Frontal cortex (tissue), 3 donors: ENCODE measurements at regions not wholly inside any gene's neighbourhood (a gene's known extent, or its start where the extent isn't known, plus 50 kb on each side); places are given as distances from the start of the nearest gene placed in this dataset.

Source experiments
- DNase-seq, 2 donors: peaks; one replicate each; pipeline ENCODE4 v3.0.0; 2012; ENCODE audit warnings: low spot score in 2 of 2
- FAIRE-seq: peaks from 2 replicates; lab custom pipeline; 2012; peaks lifted over from hg19 to GRCh38; lab: Jason Lieb, UNC
- donor health status: control.
- donor health status: control.
- donor health status: control.

GRCh38 chr13:107258599-107259187, 690.8 kb upstream of the ARGLU1 start:
- DNase-seq (no peak), FAIRE-seq (no peak)

GRCh38 chr13:107254392-107254791, 686.5 kb upstream of the ARGLU1 start:
- DNase-seq = no peak
- no peak for FAIRE-seq

GRCh38 chr13:107252428-107252827, 684.5 kb upstream of the ARGLU1 start:
- no peak for FAIRE-seq
- no peak for DNase-seq

GRCh38 chr13:107252021-107252420, 684.1 kb upstream of the ARGLU1 start:
- no peak for FAIRE-seq
- DNase-seq = no peak

DNA sequence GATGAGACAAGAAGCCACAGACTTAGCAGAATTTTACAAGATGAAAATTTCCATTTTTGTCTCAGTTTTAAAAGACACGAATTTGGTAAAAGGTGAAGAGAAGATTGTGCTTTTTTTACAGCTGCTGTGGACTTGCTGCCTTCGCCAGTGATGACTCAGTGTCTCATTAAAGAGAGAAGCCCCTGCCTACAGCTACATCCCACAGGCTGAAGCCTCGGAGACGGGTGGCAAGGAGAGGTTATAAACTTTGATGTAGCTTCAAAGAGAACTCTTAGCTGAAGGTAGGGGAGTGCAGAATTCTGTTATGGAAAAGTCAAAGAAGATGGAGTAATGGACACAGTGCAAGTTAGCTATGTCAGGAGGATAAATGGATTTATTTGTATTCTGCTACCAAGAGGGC, 683.4 kb upstream of the ARGLU1 start:
- DNase-seq (peak in 1 of 2 donors; percentile 8), FAIRE-seq (no peak)

- no peak for FAIRE-seq
- no peak for DNase-seq
Observed at GRCh38 chr13:107250628-107251027, 682.7 kb upstream of the ARGLU1 start.

DNA sequence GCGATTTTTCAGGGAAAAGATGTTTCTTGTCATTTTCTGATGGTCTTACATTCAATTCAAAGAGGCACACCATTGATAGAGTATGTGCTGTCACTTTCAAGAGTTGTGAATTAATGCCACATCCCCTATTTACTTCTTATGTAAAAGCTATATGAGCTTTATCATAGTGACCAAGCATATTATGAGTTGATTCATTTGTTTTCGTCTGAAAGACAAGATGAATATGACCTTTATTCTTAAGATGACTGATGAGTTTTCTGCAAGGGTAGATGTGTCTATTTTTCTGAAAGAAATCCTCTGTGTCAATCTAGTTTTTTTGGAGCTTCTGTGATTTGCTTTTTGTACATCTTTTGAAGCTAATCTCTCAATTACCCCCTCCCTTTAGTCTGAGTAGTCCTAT, 676.3 kb upstream of the ARGLU1 start:
- FAIRE-seq (no peak), DNase-seq (no peak)

- DNase-seq (no peak), FAIRE-seq (no peak)
Observed at GRCh38 chr13:107242138-107242537, 674.2 kb upstream of the ARGLU1 start.

GRCh38 chr13:107241381-107241780, 673.4 kb upstream of the ARGLU1 start:
- DNase-seq = no peak
- no peak for FAIRE-seq

DNA sequence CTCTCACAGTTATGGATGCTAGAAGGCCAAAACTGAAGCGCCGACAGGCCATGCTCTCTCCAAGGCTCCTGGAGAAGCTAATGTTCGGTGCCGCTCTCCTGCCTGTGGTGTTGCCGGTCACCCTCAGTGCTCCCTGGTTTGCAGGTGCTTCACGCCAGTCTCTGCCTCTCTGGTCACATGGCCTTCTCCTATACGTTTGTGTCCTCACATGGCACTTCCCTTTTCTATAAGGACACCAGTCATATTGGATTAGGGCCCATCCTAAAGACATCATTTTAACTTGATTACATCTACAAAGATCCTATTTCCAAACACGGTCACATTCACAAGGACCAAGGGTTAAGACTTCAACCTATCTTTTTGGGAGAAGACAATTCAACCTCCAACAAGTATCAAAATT, 671.3 kb upstream of the ARGLU1 start:
- DNase-seq = no peak
- no peak for FAIRE-seq

DNA sequence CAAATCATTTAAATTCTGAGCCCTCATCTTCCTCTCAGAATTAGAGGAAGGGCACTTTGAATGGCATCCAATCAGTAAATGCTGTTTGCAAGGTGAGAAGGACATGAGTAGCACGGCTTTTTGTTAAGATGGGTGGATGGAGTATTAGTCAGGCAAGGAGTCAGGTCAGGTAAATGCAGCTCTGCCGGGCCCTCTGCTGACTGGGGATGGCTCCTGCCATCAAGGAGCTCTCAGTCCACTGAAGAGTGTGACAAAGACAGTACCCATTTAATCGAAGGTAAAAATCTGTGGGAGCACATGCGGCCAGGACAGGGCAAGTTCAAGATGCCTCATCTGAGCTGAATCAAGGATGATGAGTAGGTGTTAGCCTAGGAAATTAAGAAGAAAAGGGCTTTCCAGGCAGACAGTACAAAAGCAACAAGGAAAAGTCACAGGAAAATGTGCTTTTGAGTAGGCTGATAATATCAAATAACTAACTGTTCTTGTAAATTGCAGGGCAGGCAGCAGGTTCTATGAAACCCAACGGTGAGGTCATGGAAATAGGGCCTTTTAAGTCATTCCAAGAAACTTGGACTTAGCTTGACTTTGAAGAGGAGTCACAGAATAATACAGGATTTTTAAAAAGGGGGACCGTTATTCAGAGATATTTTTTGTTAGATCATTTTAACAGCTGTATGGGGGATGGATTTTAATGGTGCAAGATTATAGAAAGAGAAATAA, 670.5 kb upstream of the ARGLU1 start:
- DNase-seq = no peak
- FAIRE-seq = no peak

DNA sequence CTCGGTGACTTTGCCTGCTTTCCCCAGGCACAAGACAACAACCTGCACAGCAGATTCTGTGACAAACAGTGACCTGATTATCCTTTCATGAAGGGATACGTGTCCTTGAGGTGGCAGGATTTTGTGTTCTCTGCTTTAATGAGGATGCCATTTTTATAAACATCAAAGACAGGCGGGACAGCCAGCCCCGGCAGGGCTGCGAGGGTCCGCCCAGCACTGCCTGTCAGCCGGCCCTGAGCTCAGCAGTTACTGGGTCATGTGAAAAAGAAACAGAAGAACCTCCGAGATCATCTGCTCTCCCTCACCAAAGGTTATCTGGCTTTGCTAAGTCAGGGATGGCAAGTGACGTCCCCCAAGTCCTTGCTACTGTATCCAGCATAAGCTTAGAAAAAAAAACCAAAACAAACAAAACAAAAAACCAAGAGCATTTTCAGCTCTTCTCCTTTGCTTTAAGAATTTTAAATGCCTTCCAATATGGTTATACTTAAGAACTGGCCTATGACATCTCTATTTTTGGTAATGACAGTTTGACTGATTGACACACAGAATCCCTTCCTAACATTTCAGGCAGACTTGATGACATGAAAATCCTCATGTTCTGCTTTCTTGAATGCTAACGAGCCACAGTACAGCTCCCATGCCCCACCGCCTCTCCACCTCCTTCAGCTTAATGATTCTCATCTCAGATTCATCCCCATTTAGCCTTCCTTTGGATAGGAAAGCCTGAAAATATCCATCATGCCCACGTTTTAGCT, 666.6 kb upstream of the ARGLU1 start:
- DNase-seq (no peak), FAIRE-seq (no peak)

- FAIRE-seq = no peak
- DNase-seq = no peak
Observed at GRCh38 chr13:107233541-107233940, 665.6 kb upstream of the ARGLU1 start.

DNA sequence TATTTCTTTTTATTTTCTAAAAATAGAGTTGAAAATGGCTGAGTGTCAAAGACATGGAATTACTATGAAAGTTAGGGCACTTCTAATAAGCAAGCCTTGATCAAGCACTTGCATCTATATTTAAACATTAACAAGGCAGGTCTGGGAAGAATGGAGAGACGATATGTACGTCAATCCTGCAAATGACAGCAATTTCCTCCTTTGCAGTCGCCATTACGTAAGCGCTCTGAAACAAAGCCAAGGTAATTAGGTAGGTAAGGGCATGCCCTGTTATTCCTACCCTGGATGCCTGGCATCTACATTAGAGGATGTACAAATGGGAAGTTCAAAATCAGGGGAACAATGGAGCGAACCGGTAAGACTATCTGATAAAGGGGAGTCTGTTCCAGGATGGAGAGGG, 664.0 kb upstream of the ARGLU1 start:
- DNase-seq = no peak
- no peak for FAIRE-seq

GRCh38 chr13:107223867-107224266, 655.9 kb upstream of the ARGLU1 start:
- FAIRE-seq (peak; percentile 24), DNase-seq (no peak)

DNA sequence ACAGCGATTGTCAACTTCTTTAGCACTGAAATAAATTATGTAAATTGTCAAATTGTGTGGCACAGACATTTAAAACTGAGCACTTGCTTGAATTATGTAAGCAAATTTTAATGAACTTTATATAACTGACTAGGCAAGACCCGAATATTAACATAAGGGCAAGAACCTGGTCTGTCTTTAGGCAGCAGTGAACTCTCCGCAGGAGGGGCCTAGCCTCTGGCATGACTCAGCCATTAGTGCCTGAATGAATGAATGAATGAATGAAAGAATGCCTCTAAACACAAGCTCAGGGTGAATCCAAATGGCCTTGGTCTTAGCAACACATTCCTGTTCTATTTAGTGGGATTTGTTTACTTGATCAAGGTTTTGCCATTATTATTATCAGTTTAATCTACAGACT, 654.7 kb upstream of the ARGLU1 start:
- DNase-seq = no peak
- FAIRE-seq = no peak

DNA sequence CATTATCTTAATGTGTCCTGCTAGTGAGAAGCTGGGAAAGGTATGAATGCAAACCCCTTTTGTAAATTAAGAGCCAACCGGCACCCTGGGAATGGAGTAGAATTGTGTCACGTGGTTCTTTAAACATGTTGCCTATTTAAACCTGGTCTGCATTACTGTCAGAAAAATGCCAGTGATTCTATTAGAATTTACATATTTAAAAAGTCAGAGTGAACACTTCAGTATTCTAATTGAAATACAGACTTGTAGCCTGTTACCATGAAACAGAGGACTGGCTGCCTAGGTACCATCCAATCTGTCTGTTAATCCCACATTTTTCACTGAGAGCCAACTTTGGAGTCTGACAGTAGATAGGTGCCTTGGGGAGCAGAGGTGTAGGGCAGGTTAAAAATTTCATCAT, 652.3 kb upstream of the ARGLU1 start:
- FAIRE-seq (no peak), DNase-seq (no peak)

DNA sequence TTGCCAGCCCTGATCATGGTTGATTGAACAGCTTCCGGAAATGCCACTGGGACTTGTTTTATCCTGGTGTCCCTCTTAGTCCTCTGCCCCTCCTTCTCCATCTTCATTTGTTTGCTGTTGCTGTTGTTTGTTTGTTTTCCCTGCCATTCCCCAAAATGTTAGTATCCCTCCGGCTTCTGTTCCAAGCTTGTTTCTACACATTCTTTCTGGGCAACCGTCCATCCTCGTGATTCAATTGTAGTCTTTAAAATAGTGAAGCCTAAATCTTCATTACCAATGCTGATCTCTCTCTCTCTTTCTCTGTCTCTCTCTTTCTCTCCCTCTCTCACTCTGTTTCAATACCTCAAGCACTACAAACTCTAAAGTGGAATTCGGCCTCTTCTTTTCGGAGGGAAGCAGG, 649.3 kb upstream of the ARGLU1 start:
- DNase-seq = no peak
- FAIRE-seq = no peak

GRCh38 chr13:107216046-107216755, 648.3 kb upstream of the ARGLU1 start:
- DNase-seq = no peak
- FAIRE-seq = no peak

DNA sequence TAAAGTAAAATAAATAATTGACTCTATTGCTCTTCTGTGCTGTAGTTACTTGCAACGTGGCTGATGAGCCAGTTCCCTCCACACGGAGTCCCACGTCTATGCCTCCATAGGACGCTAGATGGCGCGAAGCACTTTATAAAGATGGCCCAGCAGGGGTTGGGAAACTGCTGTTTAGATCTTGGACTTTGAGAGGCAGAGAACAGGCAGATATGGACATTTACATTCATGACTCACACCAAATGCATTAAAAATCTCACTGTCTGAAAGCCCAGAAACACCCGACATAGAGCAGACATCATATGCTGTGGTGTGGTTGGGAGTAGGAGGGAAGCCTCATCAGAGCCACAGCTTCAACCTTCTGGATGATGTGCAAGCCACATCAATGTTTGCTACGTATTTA, 643.1 kb upstream of the ARGLU1 start:
- peak in 1 of 2 donors; percentile 25 for DNase-seq

DNA sequence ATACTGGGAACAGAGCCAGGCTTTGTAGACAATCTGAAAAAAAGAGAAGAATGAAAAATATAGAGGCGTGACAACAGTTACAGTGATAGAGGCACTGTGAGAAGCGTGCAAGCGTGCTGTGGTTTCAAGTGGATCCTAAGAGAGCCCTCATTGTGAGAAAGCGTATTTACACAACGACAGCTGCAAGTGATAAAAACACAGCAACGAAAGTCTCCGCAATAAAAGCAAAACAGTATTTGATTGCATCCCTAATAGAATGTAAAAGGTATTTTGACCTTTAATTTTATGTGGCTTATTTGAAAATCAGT, 642.7 kb upstream of the ARGLU1 start:
- FAIRE-seq (no peak), DNase-seq (no peak)

More for the DNA sequence above, 643.1 kb upstream of the ARGLU1 start:
- peak; percentile 58 for FAIRE-seq
